Ecto neural progenitor cell (in vitro differentiated cells): ENCODE measurements at regions not wholly inside any gene's neighbourhood (a gene's known extent, or its start where the extent isn't known, plus 50 kb on each side); places are given as distances from the start of the nearest gene placed in this dataset.

Experiments used
- DNase-seq: peaks from one replicate; pipeline ENCODE4 v3.0.0-alpha.2; 2018; ENCODE audit warnings: low spot score

- no peak for DNase-seq
Measured at GRCh38 chr9:87824216-87824875, 58.3 kb upstream of the SPATA31E1 start.

- DNase-seq = no peak
Measured at GRCh38 chr9:87824886-87825285, 57.8 kb upstream of the SPATA31E1 start.

- DNase-seq = no peak
Measured at GRCh38 chr9:87826331-87826730, 56.3 kb upstream of the SPATA31E1 start.

GRCh38 chr9:87827341-87827740, 55.3 kb upstream of the SPATA31E1 start:
- DNase-seq = no peak

- no peak for DNase-seq
Measured at GRCh38 chr9:87829756-87830155, 52.9 kb upstream of the SPATA31E1 start.

GRCh38 chr9:87830446-87830845, 52.2 kb upstream of the SPATA31E1 start:
- no peak for DNase-seq

- DNase-seq = no peak
Measured at GRCh38 chr9:87831159-87831558, 51.5 kb upstream of the SPATA31E1 start.
